Muscle of leg (tissue), 3 donors: ENCODE measurements at regions not wholly inside any gene's neighbourhood (a gene's known extent, or its start where the extent isn't known, plus 50 kb on each side); places are given as distances from the start of the nearest gene placed in this dataset.

Source experiments
- DNase-seq: peaks from one replicate; pipeline ENCODE4 v3.0.0; 2013
- H3K27ac ChIP-seq: one replicate; pipeline ENCODE4 v1.5.1; 2013; ENCODE audit warnings: mild to moderate bottlenecking, low read length, control low read depth
- H3K27me3 ChIP-seq: one replicate; pipeline ENCODE4 v1.6.1; 2013; ENCODE audit warnings: low read length; ENCODE audit not compliant: control insufficient read depth, insufficient read depth
- H3K36me3 ChIP-seq: one replicate; pipeline ENCODE4 v1.6.1; 2013; ENCODE audit warnings: low read length; ENCODE audit not compliant: control insufficient read depth, insufficient read depth
- H3K4me1 ChIP-seq: one replicate; pipeline ENCODE4 v1.6.1; 2013; ENCODE audit warnings: low read length; ENCODE audit not compliant: control insufficient read depth, insufficient read depth
- H3K4me3 ChIP-seq: one replicate; pipeline ENCODE4 v1.5.1; 2013; ENCODE audit warnings: low read length, control low read depth
- H3K9me3 ChIP-seq: replicated peaks from 2 replicates; pipeline ENCODE4 v1.6.1; 2013; ENCODE audit warnings: low read depth, low read length; ENCODE audit not compliant: control insufficient read depth
- WGBS: methylation state at CpG from one replicate; pipeline ENCODE4 v1.1.5; 2013; ENCODE audit warnings: missing lambda C conversion rate; ENCODE audit not compliant: insufficient coverage; 5-methylcytosine and 5-hydroxymethylcytosine counted together

DNA sequence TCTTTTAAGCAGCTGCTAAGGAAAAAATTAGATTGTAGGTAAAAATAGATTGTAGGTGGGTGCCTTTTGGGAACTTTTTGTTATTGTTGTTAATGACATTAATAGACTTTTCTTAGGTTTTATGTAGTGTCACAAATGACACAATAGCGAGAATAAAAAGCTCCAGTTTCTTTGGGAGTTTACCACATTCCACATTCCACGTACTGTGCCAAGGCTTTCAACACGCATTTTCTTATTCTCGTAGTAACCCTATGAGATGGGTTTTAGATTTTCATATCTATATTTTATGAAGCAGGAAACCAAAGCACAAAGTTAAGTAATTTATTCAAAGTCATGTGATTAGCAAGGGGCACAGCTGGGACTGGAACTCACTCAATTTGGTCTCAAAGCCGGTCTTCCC is 103.8 kb downstream of the XRCC2 start:
- no peaks in the 10 kb centered on the region for H3K4me1 ChIP-seq
- no peak overlapping the region for H3K27ac ChIP-seq
- no peak for DNase-seq
- no peaks in the 10 kb centered on the region for H3K9me3 ChIP-seq
- H3K27me3 ChIP-seq: no peaks in the 10 kb centered on the region
- no peak overlapping the region for H3K4me3 ChIP-seq
- H3K36me3 ChIP-seq: no peaks in the 10 kb centered on the region
- 50% methylated on average over 1 of the region's 5 CpGs for WGBS

DNA sequence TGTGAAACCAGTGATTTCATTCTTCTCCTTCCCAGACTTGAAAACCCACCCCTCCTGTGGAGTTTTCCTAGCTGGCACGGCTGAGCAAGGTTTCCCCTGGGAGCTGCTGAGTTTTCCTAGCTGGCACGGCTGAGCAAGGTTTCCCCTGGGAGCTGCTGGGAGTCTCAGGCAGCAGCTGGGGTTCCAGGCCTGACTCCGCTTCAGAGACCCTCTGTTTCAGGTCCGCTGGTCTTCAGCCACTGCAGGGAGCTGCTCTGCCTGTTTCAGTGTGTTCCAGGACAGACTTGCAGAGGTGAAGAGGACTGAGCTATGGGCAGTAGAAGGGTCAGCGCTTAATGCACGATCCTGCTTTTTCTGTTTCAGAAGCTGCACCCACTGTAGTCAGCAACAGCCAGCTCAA is 104.9 kb downstream of the XRCC2 start:
- 51% methylated on average over 6 of the region's 6 CpGs for WGBS
- no peaks in the 10 kb centered on the region for H3K27me3 ChIP-seq
- no peak for DNase-seq

GRCh38 chr7:152568972-152569371 is 107.0 kb downstream of the XRCC2 start:
- no peak for DNase-seq
- WGBS: 94% methylated on average over 5 of the region's 6 CpGs
- Histone ChIP-seq H3K4me1 (no peaks in the 10 kb centered on the region), H3K27ac (no peak overlapping the region), H3K9me3 (no peaks in the 10 kb centered on the region), H3K27me3 (no peaks in the 10 kb centered on the region), H3K4me3 (no peak overlapping the region), H3K36me3 (no peaks in the 10 kb centered on the region)

More for the DNA sequence above, 104.9 kb downstream of the XRCC2 start:
- H3K4me1 ChIP-seq: no peaks in the 10 kb centered on the region
- no peaks in the 10 kb centered on the region for H3K36me3 ChIP-seq
- no peak overlapping the region for H3K4me3 ChIP-seq
- H3K9me3 ChIP-seq: no peaks in the 10 kb centered on the region
- no peak overlapping the region for H3K27ac ChIP-seq

GRCh38 chr7:152565731-152566130 is 110.2 kb downstream of the XRCC2 start:
- 49% methylated on average over 10 of the region's 13 CpGs for WGBS

GRCh38 chr7:152564656-152565250 is 111.2 kb downstream of the XRCC2 start:
- DNase-seq: no peak
- no peak overlapping the region for H3K4me3 ChIP-seq
- H3K27ac ChIP-seq: no peak overlapping the region
- no peaks in the 10 kb centered on the region for H3K4me1 ChIP-seq
- H3K27me3 ChIP-seq: no peaks in the 10 kb centered on the region
- H3K9me3 ChIP-seq: no peaks in the 10 kb centered on the region
- WGBS: 79% methylated on average over 6 of the region's 8 CpGs
- no peaks in the 10 kb centered on the region for H3K36me3 ChIP-seq

More at GRCh38 chr7:152565731-152566130, 110.2 kb downstream of the XRCC2 start:
- H3K4me3 ChIP-seq: no peak overlapping the region
- H3K36me3 ChIP-seq: no peaks in the 10 kb centered on the region
- H3K4me1 ChIP-seq: no peaks in the 10 kb centered on the region
- H3K9me3 ChIP-seq: no peaks in the 10 kb centered on the region
- no peak for DNase-seq
- no peaks in the 10 kb centered on the region for H3K27me3 ChIP-seq
- no peak overlapping the region for H3K27ac ChIP-seq

DNA sequence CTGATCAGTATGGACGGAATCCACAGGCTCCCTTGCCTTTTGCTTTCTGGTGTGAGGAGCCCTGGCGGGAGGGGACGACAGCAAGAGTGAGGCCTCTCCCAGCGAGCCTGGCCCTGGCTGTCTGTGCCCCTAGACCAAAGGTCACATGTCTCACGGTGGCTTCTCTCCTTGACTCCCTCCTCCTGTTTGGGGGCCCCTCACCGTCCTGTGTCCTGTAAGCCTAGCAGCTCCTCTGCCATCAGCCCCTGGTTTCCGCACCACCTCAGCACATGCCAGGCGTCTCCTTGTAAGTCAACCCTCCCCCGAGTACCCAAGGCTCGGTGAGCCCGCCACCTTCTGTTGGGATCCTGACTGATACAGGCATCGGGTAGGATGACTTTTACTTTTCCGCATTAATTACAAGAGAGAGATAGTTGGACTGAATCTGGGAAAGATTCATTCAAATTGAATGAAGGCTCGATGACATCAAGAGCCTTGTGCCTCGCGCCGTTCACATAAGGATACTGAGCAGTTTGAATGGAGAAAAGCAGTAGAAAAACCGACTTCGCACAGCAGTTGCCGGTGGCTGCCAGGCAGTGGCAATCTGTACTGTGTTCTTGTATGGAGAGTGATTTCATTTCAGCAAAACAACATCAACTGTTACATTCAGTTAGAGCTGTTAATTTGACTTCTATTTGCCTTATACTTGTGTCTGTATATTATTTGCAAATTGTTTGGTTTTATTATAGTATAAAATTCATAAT is 119.8 kb downstream of the XRCC2 start:
- H3K27me3 ChIP-seq: no peaks in the 10 kb centered on the region
- H3K27ac ChIP-seq: no peak overlapping the region
- no peaks in the 10 kb centered on the region for H3K9me3 ChIP-seq
- no peak for DNase-seq
- 73% methylated on average over 11 of the region's 20 CpGs for WGBS
- H3K4me3 ChIP-seq: no peak overlapping the region
- no peaks in the 10 kb centered on the region for H3K4me1 ChIP-seq
- no peaks in the 10 kb centered on the region for H3K36me3 ChIP-seq

DNA sequence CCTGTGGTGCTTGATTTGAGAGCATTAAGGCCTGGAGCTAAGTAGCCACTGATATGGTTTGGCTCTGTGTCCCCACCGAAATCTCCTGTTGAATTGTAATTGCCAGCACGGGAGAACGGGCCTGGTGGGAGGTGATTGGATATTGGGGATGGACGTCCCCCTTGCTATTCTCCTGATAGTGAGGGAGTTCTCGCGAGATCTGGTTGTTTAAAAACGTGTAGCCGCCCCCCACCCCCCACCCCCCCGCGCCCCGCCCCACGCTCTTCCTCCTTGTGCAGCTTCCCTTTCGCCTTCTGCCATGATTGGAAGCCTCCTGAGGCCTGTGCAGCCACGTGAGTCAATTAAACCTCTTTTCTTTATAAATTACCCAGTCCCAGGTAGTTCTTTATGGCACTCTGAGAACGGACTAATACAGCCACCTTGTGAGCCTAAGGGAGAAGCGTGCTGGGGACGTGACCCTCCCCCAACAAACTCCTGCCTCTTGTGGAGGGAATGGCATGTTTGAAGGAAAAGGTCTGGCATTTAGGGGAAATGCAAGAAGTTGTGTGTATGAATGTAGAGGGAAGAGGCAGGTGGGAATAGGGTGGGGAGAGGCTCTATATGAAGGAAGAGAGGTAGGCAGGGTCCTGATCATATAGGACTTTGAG is 118.0 kb upstream of the KMT2C start:
- no peaks in the 10 kb centered on the region for H3K36me3 ChIP-seq
- no peak overlapping the region for H3K4me3 ChIP-seq
- 0% methylated on average over 1 of the region's 17 CpGs for WGBS
- H3K9me3 ChIP-seq: no peaks in the 10 kb centered on the region
- no peak for DNase-seq
- H3K27ac ChIP-seq: no peak overlapping the region
- no peaks in the 10 kb centered on the region for H3K27me3 ChIP-seq
- no peaks in the 10 kb centered on the region for H3K4me1 ChIP-seq

GRCh38 chr7:152551304-152552036 is 115.7 kb upstream of the KMT2C start:
- no peaks in the 10 kb centered on the region for H3K4me1 ChIP-seq
- H3K27me3 ChIP-seq: no peaks in the 10 kb centered on the region
- WGBS: 80% methylated on average over 4 of the region's 10 CpGs
- H3K4me3 ChIP-seq: no peak overlapping the region
- no peak overlapping the region for H3K27ac ChIP-seq
- no peaks in the 10 kb centered on the region for H3K9me3 ChIP-seq
- no peak for DNase-seq
- no peaks in the 10 kb centered on the region for H3K36me3 ChIP-seq

DNA sequence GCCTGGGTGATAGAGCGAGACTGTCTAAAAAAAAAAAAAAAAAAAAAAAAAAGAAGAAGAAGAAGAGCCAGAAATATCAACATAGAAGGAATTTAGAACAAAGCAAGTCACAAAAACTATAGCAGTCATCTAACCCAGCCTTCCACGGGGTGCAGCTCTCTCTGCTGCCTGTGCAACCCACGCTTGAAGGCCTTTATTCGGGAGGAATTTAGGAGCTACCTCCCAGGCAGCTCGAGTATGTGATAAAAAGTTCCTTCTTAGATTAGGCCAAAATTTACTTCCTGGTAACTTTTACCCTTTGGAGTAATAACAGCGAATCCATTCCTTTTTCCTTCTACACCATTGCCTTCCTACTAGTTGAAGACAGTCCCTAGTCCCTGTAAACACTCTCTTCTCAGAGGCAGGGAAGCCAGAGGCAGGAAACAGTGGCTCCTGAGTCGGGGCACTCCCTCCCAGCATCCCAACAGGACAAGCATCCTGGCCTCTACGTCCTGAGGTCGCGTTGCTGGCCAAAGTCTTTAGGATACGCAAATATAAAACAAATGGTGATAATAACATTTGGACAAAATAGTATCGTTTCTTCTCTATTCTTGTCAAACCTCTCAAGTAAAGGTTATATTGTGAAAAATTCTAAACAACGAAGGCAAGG is 109.3 kb upstream of the KMT2C start:
- Histone ChIP-seq H3K27me3 (no peaks in the 10 kb centered on the region), H3K9me3 (no peaks in the 10 kb centered on the region), H3K27ac (no peak overlapping the region), H3K36me3 (no peaks in the 10 kb centered on the region), H3K4me1 (no peaks in the 10 kb centered on the region), H3K4me3 (no peak overlapping the region)
- 100% methylated on average over 1 of the region's 13 CpGs for WGBS
- DNase-seq: no peak
